ENCODE measurements at regions not wholly inside any gene's neighbourhood (a gene's known extent, or its start where the extent isn't known, plus 50 kb on each side); places are given as distances from the start of the nearest gene placed in this dataset.

GRCh38 chr3:72290859-72291638 is 506.1 kb upstream of the PROK2 start:
- DNase-seq, result no peak

GRCh38 chr3:72289692-72290071 is 504.7 kb upstream of the PROK2 start:
- DNase-seq, result no peak

- no peak for DNase-seq
Observed at GRCh38 chr3:72288955-72289691, 504.2 kb upstream of the PROK2 start.

- DNase-seq, result no peak
Observed at GRCh38 chr3:72287956-72288355, 503.0 kb upstream of the PROK2 start.

GRCh38 chr3:72285502-72285901 is 500.6 kb upstream of the PROK2 start:
- DNase-seq, result no peak

- no peak for DNase-seq
Observed at GRCh38 chr3:72284471-72284870, 499.5 kb upstream of the PROK2 start.

GRCh38 chr3:72282918-72283317 is 498.0 kb upstream of the PROK2 start:
- no peak for DNase-seq

GRCh38 chr3:72281551-72281950 is 496.6 kb upstream of the PROK2 start:
- DNase-seq, result no peak

- DNase-seq, result no peak
Observed at GRCh38 chr3:72280876-72281275, 495.9 kb upstream of the PROK2 start.

- DNase-seq, result no peak
Observed at GRCh38 chr3:72279631-72280041, 494.7 kb upstream of the PROK2 start.

- no peak for DNase-seq
Observed at GRCh38 chr3:72279068-72279604, 494.2 kb upstream of the PROK2 start.

GRCh38 chr3:72278349-72279067 is 493.6 kb upstream of the PROK2 start:
- DNase-seq, result no peak

GRCh38 chr3:72277710-72278109 is 492.8 kb upstream of the PROK2 start:
- DNase-seq, result no peak

- no peak for DNase-seq
Observed at GRCh38 chr3:72276806-72277205, 491.9 kb upstream of the PROK2 start.

GRCh38 chr3:72275331-72275751 is 490.4 kb upstream of the PROK2 start:
- DNase-seq, result no peak

- DNase-seq, result peak; percentile 26
Observed at GRCh38 chr3:72274493-72275330, 489.8 kb upstream of the PROK2 start.

GRCh38 chr3:72273615-72274014 is 488.7 kb upstream of the PROK2 start:
- no peak for DNase-seq

GRCh38 chr3:72272356-72272755 is 487.4 kb upstream of the PROK2 start:
- no peak for DNase-seq

GRCh38 chr3:72271923-72272322 is 487.0 kb upstream of the PROK2 start:
- DNase-seq, result no peak

GRCh38 chr3:72271216-72271615 is 486.3 kb upstream of the PROK2 start:
- DNase-seq, result no peak

GRCh38 chr3:72270730-72271129 is 485.8 kb upstream of the PROK2 start:
- no peak for DNase-seq

- DNase-seq, result no peak
Observed at GRCh38 chr3:72270072-72270681, 485.2 kb upstream of the PROK2 start.
